ENCODE measurements at regions not wholly inside any gene's neighbourhood (a gene's known extent, or its start where the extent isn't known, plus 50 kb on each side); places are given as distances from the start of the nearest gene placed in this dataset.

DNA sequence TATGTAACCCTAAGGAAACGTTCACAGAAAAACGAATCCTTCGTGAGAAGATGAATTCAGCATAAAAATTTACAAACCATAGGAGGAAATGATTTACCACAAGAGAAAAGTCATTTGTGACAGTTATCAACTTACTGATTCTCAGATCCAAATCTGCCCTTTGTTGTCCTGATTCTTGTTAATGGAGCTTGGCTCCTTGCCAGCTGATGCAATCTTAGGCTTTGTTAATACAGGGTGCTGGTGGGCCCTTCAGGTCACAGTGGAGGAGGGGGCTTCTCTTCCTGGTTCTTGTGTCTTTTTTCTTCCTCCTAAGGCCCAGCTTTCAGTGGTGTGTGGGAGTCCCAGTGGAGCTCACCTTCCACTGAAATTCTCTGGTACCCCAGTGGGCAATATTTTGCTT, 108.4 kb upstream of the MAP3K7 start:
- TF ChIP-seq GATA2 (IDR thresholded peaks at IDR 0.05; ENCODE audit: low read depth, low read length), result no peak
- no peak for TF ChIP-seq GATA3 (IDR thresholded peaks at IDR 0.05; ENCODE audit: low read depth, low read length)
